HepG2 (cell line): ENCODE measurements at regions not wholly inside any gene's neighbourhood (a gene's known extent, or its start where the extent isn't known, plus 50 kb on each side); places are given as distances from the start of the nearest gene placed in this dataset.

Source experiments
- ATAC-seq: fragments of 200-7000 bp; cut with Tn5 transposase; 3 replicates; pipeline ENCODE4 v1.9.1; 2020; ENCODE audit warnings: mild to moderate bottlenecking, moderate library complexity
- BruUV-seq: library from RNA; stranded (reverse); fragments of 400-500 nt; replicated peaks from 2 replicates; lab custom pipeline; 2021; lab: Mats Ljungman, UMichigan
- CTCF ChIA-PET: fragments of 300-600 bp; formaldehyde crosslinking; extraction: SDS; loops from one replicate; lab custom pipeline; 2021; ENCODE audit warnings: low total read pairs, inconsistent platforms, low intra/inter-chr PET ratio; lab: Yijun Ruan, JAX
- POLR2A ChIA-PET: fragments of 350-600 bp; sonication (Branson Sonifier 250); formaldehyde crosslinking; loops from one replicate; lab custom pipeline; 2020; ENCODE audit warnings: antibody characterized with exemption, inconsistent platforms; lab: Yijun Ruan, JAX
- DNase-seq: peaks from one replicate; pipeline ENCODE4 v3.0.0-alpha.2; 2015; ENCODE audit warnings: low spot score
- FAIRE-seq: peaks from 3 replicates; lab custom pipeline; 2011; peaks lifted over from hg19 to GRCh38; lab: Jason Lieb, UNC
- H2AFZ ChIP-seq: one replicate; pipeline ENCODE4 v1.6.1; 2011; ENCODE audit warnings: low read length, inconsistent platforms
- H3K27ac ChIP-seq: fragments of 300-600 bp; 3 replicates; pipeline ENCODE4 v1.8.0; 2011; ENCODE audit warnings: mixed run types, mild to moderate bottlenecking, mixed read lengths, low read length, inconsistent platforms; ENCODE audit not compliant: insufficient read depth; ENCODE audit errors: extremely low read length
- H3K27me3 ChIP-seq, 2 experiments: fragments of 200-600 bp in 1 of 2; 2 replicates in 1 of 2; 3 replicates in 1 of 2; pipeline versions ENCODE4 v1.6.0 to v1.8.0; 2011; ENCODE audit warnings: low read length in 2 of 2, mild to moderate bottlenecking in 2 of 2, moderate library complexity in 2 of 2, inconsistent platforms in 1 of 2; ENCODE audit not compliant: insufficient read depth in 2 of 2, control insufficient read depth in 1 of 2
- H3K36me3 ChIP-seq, 2 experiments: fragments of 200-600 bp in 1 of 2; replicated peaks in 1 of 2; 2 replicates in 1 of 2; 3 replicates in 1 of 2; pipeline versions ENCODE4 v1.5.1 to v1.8.0; 2011; ENCODE audit warnings: low read length in 2 of 2, inconsistent platforms in 1 of 2; ENCODE audit not compliant: insufficient read depth in 2 of 2, control insufficient read depth in 1 of 2
- H3K4me1 ChIP-seq: 2 replicates; pipeline ENCODE4 v1.5.1; 2012; ENCODE audit warnings: low read length, inconsistent platforms; ENCODE audit not compliant: insufficient read depth
- H3K4me2 ChIP-seq: 2 replicates; pipeline ENCODE4 v1.6.0; 2011; ENCODE audit warnings: low read depth, low read length, inconsistent platforms
- H3K4me3 ChIP-seq, 3 experiments: fragments of 200-600 bp in 1 of 3; sonication (generic), shearing (Covaris generic) in 1 of 3; replicated peaks in 1 of 3; 2 replicates each; pipeline ENCODE4 v1.5.1; 2011 to 2016; ENCODE audit warnings: low read length in 3 of 3, inconsistent platforms in 2 of 3, low read depth in 2 of 3, mild to moderate bottlenecking in 2 of 3, control low read depth in 1 of 3, mixed read lengths in 1 of 3; ENCODE audit not compliant: insufficient read depth in 1 of 3
- H3K79me2 ChIP-seq: one replicate; pipeline ENCODE4 v1.6.1; 2011; ENCODE audit warnings: low read length, inconsistent platforms; ENCODE audit not compliant: insufficient read depth
- H3K9ac ChIP-seq: 2 replicates; pipeline ENCODE4 v1.6.0; 2011; ENCODE audit warnings: mild to moderate bottlenecking, low read depth, low read length, inconsistent platforms; ENCODE audit not compliant: insufficient read depth
- H3K9me3 ChIP-seq: 2 replicates; pipeline ENCODE4 v1.5.1; 2012; ENCODE audit warnings: mild to moderate bottlenecking, low read length
- H4K20me1 ChIP-seq: 2 replicates; pipeline ENCODE4 v1.6.0; 2011; ENCODE audit warnings: inconsistent platforms, mild to moderate bottlenecking, low read length, moderate library complexity; ENCODE audit not compliant: insufficient read depth
- ARHGAP35 ChIP-seq: sonication (generic); formaldehyde crosslinking; IDR thresholded peaks from 2 replicates; pipeline ENCODE4 v1.9.0; 2022; ENCODE audit warnings: mild to moderate bottlenecking, inconsistent platforms, moderate library complexity, missing genetic modification reagents, borderline replicate concordance
- ETV5 ChIP-seq: IDR thresholded peaks from 2 replicates; pipeline ENCODE4 v1.6.1; 2018; ENCODE audit warnings: missing biosample characterization, missing genetic modification reagents, inconsistent platforms, borderline replicate concordance
- GTF2F1 ChIP-seq: fragments of 150-350 bp; IDR thresholded peaks from 2 replicates; pipeline ENCODE4 v1.6.1; 2014; ENCODE audit warnings: low read length
- HMG20A ChIP-seq: IDR thresholded peaks from 2 replicates; pipeline ENCODE4 v1.6.1; 2016; ENCODE audit warnings: borderline replicate concordance
- MTF2 ChIP-seq: sonication (generic); formaldehyde crosslinking; IDR thresholded peaks from 2 replicates; pipeline ENCODE4 v1.5.0; 2020; ENCODE audit warnings: missing genetic modification reagents, borderline replicate concordance
- NFIB ChIP-seq: sonication (generic); formaldehyde crosslinking; IDR thresholded peaks from 2 replicates; pipeline ENCODE4 v1.9.0; 2021; ENCODE audit warnings: missing genetic modification reagents, mild to moderate bottlenecking, borderline replicate concordance
- PCBP2 ChIP-seq: fragments of 200-400 bp; formaldehyde crosslinking; optimal IDR thresholded peaks from 2 replicates; pipeline ENCODE3; 2018; ENCODE audit warnings: low read length, low read depth; ENCODE audit not compliant: poor library complexity, severe bottlenecking
- RXRB ChIP-seq: IDR thresholded peaks from 2 replicates; pipeline ENCODE4 v1.6.1; 2016; ENCODE audit warnings: borderline replicate concordance, missing genetic modification reagents, missing compliant biosample characterization
- SP5 ChIP-seq: IDR thresholded peaks from 2 replicates; pipeline ENCODE4 v1.6.1; 2016; ENCODE audit warnings: low read depth, borderline replicate concordance
- TCF12 ChIP-seq, 2 experiments: fragments of 450-650 bp in 1 of 2; sonication (generic) in 1 of 2; formaldehyde crosslinking in 1 of 2; IDR thresholded peaks; 2 replicates each; pipeline versions ENCODE4 v1.6.1 to v1.8.0; 2017 to 2022; ENCODE audit warnings: antibody characterized with exemption in 1 of 2, mild to moderate bottlenecking in 1 of 2, missing genetic modification reagents in 1 of 2, moderate library complexity in 1 of 2
- ZNF343 ChIP-seq: sonication (generic); formaldehyde crosslinking; IDR thresholded peaks from 2 replicates; pipeline ENCODE4 v1.4.0; 2020; ENCODE audit warnings: mild to moderate bottlenecking, missing genetic modification reagents
- ZNF350 ChIP-seq: sonication (generic); formaldehyde crosslinking; IDR thresholded peaks from 2 replicates; pipeline ENCODE4 v1.4.0; 2020; ENCODE audit warnings: mild to moderate bottlenecking, low read depth, missing genetic modification reagents, borderline replicate concordance
- ZNF501 ChIP-seq: sonication (generic); formaldehyde crosslinking; IDR thresholded peaks from 2 replicates; pipeline ENCODE4 v1.5.1; 2020; ENCODE audit warnings: mild to moderate bottlenecking, moderate library complexity, missing genetic modification reagents
- ZNF569 ChIP-seq: sonication (generic); formaldehyde crosslinking; IDR thresholded peaks from 2 replicates; pipeline ENCODE4 v1.5.0; 2020; ENCODE audit warnings: mild to moderate bottlenecking, missing genetic modification reagents, moderate library complexity, borderline replicate concordance
- ZNF570 ChIP-seq: sonication (generic); formaldehyde crosslinking; IDR thresholded peaks from 2 replicates; pipeline ENCODE4 v1.4.0; 2020; ENCODE audit warnings: mild to moderate bottlenecking, missing genetic modification reagents, borderline replicate concordance
- ZNF720 ChIP-seq: sonication (generic); formaldehyde crosslinking; IDR thresholded peaks from 2 replicates; pipeline ENCODE4 v1.4.0; 2020; ENCODE audit warnings: missing genetic modification reagents
- ZNF788 ChIP-seq: sonication (generic); formaldehyde crosslinking; IDR thresholded peaks from 2 replicates; pipeline ENCODE4 v1.5.0; 2020; ENCODE audit warnings: mild to moderate bottlenecking, missing genetic modification reagents, borderline replicate concordance
- WGBS: methylation state at CpG from one replicate; pipeline ENCODE4 v1.1.6; 2017; ENCODE audit warnings: low lambda C conversion rate; 5-methylcytosine and 5-hydroxymethylcytosine counted together
- in situ Hi-C: cut with HindIII; loops from 2 replicates; pipeline ENCODE4 v1.10.0; 2017; ENCODE audit warnings: low pct_unique_long_range_greater_than_20kb; ENCODE audit not compliant: extremely low pct_ligation_motif_present
- intact Hi-C: fragments of 100-400 bp; cut with micrococcal nuclease; formaldehyde crosslinking; loops from one replicate; pipeline ENCODE4 v1.10.0; 2022; ENCODE audit not compliant: unreplicated experiment
- TF ChIP-seq, protein P1 (sequence below): IDR thresholded peaks from 2 replicates; pipeline ENCODE4 v1.6.1; 2012; ENCODE audit warnings: inconsistent platforms
- TF ChIP-seq, protein P2 (sequence below): sonication (generic); formaldehyde crosslinking; IDR thresholded peaks from 2 replicates; pipeline ENCODE4 v1.5.1; 2020; ENCODE audit warnings: mild to moderate bottlenecking, missing genetic modification reagents, borderline replicate concordance
- TF ChIP-seq, protein P3 (sequence below): sonication (generic); formaldehyde crosslinking; IDR thresholded peaks from 2 replicates; pipeline ENCODE4 v1.8.1; 2023; ENCODE audit warnings: mild to moderate bottlenecking, inconsistent platforms, moderate library complexity, missing genetic modification reagents, borderline replicate concordance

DNA sequence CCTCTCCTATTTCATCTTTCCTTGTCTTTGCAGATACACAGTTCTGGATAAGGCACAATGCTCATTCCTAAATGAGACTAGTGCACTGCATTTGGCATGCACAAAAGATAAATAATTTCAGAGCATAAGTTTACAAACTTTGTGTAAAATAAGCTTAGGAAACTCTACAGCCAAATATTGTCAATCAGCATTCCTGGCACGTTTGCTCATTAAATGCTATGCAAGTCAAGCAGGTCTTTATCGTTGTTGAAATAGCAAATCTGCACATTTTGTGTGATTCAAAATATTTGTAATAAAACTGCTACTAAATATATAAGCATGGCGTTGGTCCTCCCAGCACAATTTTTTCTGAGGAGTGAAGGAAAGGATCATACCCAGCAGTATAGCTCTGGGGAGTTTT, 322.1 kb upstream of the NOCT start:
- H3K79me2 ChIP-seq, result no peaks in the 10 kb centered on the region
- H3K9ac ChIP-seq, result no peak overlapping the region
- H4K20me1 ChIP-seq, result no peaks in the 10 kb centered on the region
- DNase-seq, result no peak
- no peak overlapping the region for H3K4me2 ChIP-seq
- in situ Hi-C loops, result loop anchor here (25.0 kb wide), 2 partner anchors 881 to 956 kb away; no protein-coding TSS in a partner anchor
- no peaks in the 10 kb centered on the region for H3K36me3 ChIP-seq
- intact Hi-C loops, result no loop called here
- FAIRE-seq, result no peak
- ChIA-PET CTCF (no interaction called here), POLR2A (no interaction called here)
- BruUV-seq, result no TSS peak
- no peak for TF ChIP-seq ARHGAP35 (CRISPR knock-in tag)
- TF ChIP-seq ZNF788, result no peak
- no peak for TF ChIP-seq GTF2F1
- no peak for TF ChIP-seq TCF12 (IDR thresholded peaks at IDR 0.05)
- TF ChIP-seq TCF12 (CRISPR knock-in tag; IDR thresholded peaks at IDR 0.05), result no peak
- no peak for TF ChIP-seq ZNF350 (CRISPR knock-in tag)
- TF ChIP-seq, protein P1, sequence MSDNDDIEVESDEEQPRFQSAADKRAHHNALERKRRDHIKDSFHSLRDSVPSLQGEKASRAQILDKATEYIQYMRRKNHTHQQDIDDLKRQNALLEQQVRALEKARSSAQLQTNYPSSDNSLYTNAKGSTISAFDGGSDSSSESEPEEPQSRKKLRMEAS, result no peak
- TF ChIP-seq NFIB (CRISPR knock-in tag), result no peak
- no peak for TF ChIP-seq ETV5 (CRISPR knock-in tag)
- TF ChIP-seq, protein P2, sequence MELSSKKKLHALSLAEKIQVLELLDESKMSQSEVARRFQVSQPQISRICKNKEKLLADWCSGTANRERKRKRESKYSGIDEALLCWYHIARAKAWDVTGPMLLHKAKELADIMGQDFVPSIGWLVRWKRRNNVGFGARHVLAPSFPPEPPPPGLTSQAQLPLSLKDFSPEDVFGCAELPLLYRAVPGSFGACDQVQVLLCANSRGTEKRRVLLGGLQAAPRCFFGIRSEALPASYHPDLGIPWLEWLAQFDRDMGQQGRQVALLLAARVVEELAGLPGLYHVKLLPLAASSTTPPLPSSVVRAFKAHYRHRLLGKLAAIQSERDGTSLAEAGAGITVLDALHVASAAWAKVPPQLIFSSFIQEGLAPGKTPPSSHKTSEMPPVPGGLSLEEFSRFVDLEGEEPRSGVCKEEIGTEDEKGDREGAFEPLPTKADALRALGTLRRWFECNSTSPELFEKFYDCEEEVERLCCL (CRISPR knock-in tag), result no peak
- no peak for TF ChIP-seq ZNF501 (CRISPR knock-in tag)
- no peak for TF ChIP-seq ZNF720
- TF ChIP-seq, protein P3, sequence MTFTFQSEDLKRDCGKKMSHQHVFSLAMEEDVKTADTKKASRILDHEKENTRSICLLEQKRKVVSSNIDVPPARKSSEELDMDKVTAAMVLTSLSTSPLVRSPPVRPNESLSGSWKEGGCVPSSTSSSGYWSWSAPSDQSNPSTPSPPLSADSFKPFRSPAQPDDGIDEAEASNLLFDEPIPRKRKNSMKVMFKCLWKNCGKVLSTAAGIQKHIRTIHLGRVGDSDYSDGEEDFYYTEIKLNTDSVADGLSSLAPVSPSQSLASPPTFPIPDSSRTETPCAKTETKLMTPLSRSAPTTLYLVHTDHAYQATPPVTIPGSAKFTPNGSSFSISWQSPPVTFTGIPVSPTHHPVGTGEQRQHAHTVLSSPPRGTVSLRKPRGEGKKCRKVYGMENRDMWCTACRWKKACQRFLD, result no peak
- no peak for TF ChIP-seq ZNF343 (CRISPR knock-in tag)
- no peak for TF ChIP-seq ZNF570 (CRISPR knock-in tag)
- TF ChIP-seq MTF2, result no peak
- no peak for TF ChIP-seq HMG20A (CRISPR knock-in tag)
- no peak for TF ChIP-seq SP5
- no peak for TF ChIP-seq RXRB (CRISPR knock-in tag)
- TF ChIP-seq ZNF569 (CRISPR knock-in tag), result no peak
- no peak for TF ChIP-seq PCBP2
- H3K27ac ChIP-seq, result no peak overlapping the region
- H3K4me3 ChIP-seq, result no peak overlapping the region
- no peak overlapping the region for H2AFZ ChIP-seq
- peaks cover 0 to 5% of the 10 kb centered on the region in 2 experiments; a peak in 2 of 5 replicates for H3K27me3 ChIP-seq
- no peak for ATAC-seq
- H3K4me1 ChIP-seq, result no peaks in the 10 kb centered on the region
- 0% methylated on average over 3 of the region's 3 CpGs for WGBS
- H3K9me3 ChIP-seq, result no peaks in the 10 kb centered on the region
